ENCODE measurements at regions not wholly inside any gene's neighbourhood (a gene's known extent, or its start where the extent isn't known, plus 50 kb on each side); places are given as distances from the start of the nearest gene placed in this dataset.

DNA sequence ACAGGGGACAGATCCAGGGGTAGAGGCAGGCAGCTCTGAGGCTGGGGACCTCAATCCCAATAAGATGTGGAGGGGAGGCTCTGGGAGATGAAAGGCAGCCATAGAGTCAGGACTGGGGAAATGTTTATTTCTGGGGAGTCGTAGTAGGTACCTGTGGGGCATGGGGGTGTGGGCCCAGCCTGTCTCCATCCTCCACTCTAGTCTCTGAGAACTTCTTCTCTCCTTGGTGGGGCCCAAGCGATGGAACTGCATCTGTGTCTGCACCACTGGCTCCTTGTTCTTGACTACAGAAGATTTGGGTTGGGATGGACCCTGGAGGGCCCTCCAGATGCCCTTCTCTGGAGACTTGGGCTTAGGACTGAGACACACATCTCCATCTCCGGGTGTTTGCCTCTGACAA lies 953.9 kb upstream of the ZNF722 start:
- no peak overlapping the region for H3K27ac ChIP-seq (ENCODE audit: extremely low read depth, low read depth, low read length)
- WGBS (ENCODE audit: insufficient coverage, low coverage, missing lambda C conversion rate), result 3% methylated on average over 3 of the region's 3 CpGs
- H2AFZ ChIP-seq (ENCODE audit: low read depth, low read length), result no peak overlapping the region
- ChIA-PET CTCF (ENCODE audit: low intra/inter-chr PET ratio) (no interaction called here), POLR2A (no interaction called here)
- no peaks in the 10 kb centered on the region; the same call in 1 of the 2 replicates for H3K9me3 ChIP-seq (replicated peaks; ENCODE audit: control insufficient read depth, insufficient read depth, low read depth, low read length)
- H3K9me1 ChIP-seq (ENCODE audit: control insufficient read depth, insufficient read depth, low read length), result no peaks in the 10 kb centered on the region
- FAIRE-seq (no peak), DNase-seq (ENCODE audit: extremely low read depth in 1 of 4, low spot score in 3 of 4) (no peak), ATAC-seq (no peak)
- no peak overlapping the region for H3K4me3 ChIP-seq
- no peak overlapping the region for H3K9ac ChIP-seq (ENCODE audit: insufficient read depth in 1 of 2, low read depth in 2 of 2, low read length in 2 of 2)
- no peaks in the 10 kb centered on the region for H3K27me3 ChIP-seq (ENCODE audit: control insufficient read depth in 2 of 2, insufficient read depth in 2 of 2, low read length in 2 of 2)
- no peaks in the 10 kb centered on the region for H4K20me1 ChIP-seq (replicated peaks; ENCODE audit: control insufficient read depth, insufficient read depth, low read length)
- H3K36me3 ChIP-seq (ENCODE audit: control insufficient read depth, insufficient read depth, low read length), result no peaks in the 10 kb centered on the region
- H3K79me2 ChIP-seq (ENCODE audit: control insufficient read depth, insufficient read depth, low read length), result no peaks in the 10 kb centered on the region
- no peaks in the 10 kb centered on the region for H3K4me1 ChIP-seq (replicated peaks in 1 of 2; ENCODE audit: control insufficient read depth in 2 of 2, insufficient read depth in 2 of 2, low read length in 2 of 2)
- H3K4me2 ChIP-seq (ENCODE audit: insufficient read depth, low read length), result no peak overlapping the region
- BruUV-seq (replicated peaks), result no TSS peak
- in situ Hi-C loops (cut with MboI), result no loop called here
- intact Hi-C loops (cut with micrococcal nuclease), result no loop called here
- no peak for TF ChIP-seq ZNF239 (CRISPR knock-in tag; IDR thresholded peaks at IDR 0.05)
- no peak for TF ChIP-seq NRF1 (conservative IDR thresholded peaks at IDR 0.05 in 1 of 2, IDR thresholded peaks at IDR 0.05 in 1 of 2)
- TF ChIP-seq MAFK (IDR thresholded peaks at IDR 0.05; ENCODE audit: low read length), result no peak
- no peak for TF ChIP-seq POLR3A (IDR thresholded peaks at IDR 0.05; ENCODE audit: borderline replicate concordance, extremely low read depth, insufficient read depth, insufficient read length)
- TF ChIP-seq, protein P1, sequence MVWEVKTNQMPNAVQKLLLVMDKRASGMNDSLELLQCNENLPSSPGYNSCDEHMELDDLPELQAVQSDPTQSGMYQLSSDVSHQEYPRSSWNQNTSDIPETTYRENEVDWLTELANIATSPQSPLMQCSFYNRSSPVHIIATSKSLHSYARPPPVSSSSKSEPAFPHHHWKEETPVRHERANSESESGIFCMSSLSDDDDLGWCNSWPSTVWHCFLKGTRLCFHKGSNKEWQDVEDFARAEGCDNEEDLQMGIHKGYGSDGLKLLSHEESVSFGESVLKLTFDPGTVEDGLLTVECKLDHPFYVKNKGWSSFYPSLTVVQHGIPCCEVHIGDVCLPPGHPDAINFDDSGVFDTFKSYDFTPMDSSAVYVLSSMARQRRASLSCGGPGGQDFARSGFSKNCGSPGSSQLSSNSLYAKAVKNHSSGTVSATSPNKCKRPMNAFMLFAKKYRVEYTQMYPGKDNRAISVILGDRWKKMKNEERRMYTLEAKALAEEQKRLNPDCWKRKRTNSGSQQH (CRISPR knock-in tag; IDR thresholded peaks at IDR 0.05), result no peak
- TF ChIP-seq ILF3 (IDR thresholded peaks at IDR 0.05; ENCODE audit: borderline replicate concordance), result no peak
- no peak for TF ChIP-seq NCOA4 (IDR thresholded peaks at IDR 0.05; ENCODE audit: partially characterized antibody)
- no peak for TF ChIP-seq TAF7 (tag; IDR thresholded peaks at IDR 0.05)
- no peak for TF ChIP-seq RNF2 (IDR thresholded peaks at IDR 0.05)
- no peak for TF ChIP-seq CCNT2 (IDR thresholded peaks at IDR 0.05; ENCODE audit: borderline replicate concordance, extremely low read depth, insufficient read length, low read depth, low read length)
- no peak for TF ChIP-seq GTF2A2 (tag; IDR thresholded peaks at IDR 0.05)
- no peak for TF ChIP-seq CTCFL (IDR thresholded peaks at IDR 0.05; ENCODE audit: borderline replicate concordance, insufficient read depth, low read depth, low read length, poor library complexity, severe bottlenecking)
- TF ChIP-seq KAT7 (CRISPR knock-in tag; IDR thresholded peaks at IDR 0.05; ENCODE audit: borderline replicate concordance), result no peak
- TF ChIP-seq PCBP1 (IDR thresholded peaks at IDR 0.05; ENCODE audit: low read depth, low read length, poor library complexity, severe bottlenecking), result no peak
- TF ChIP-seq, protein P2, sequence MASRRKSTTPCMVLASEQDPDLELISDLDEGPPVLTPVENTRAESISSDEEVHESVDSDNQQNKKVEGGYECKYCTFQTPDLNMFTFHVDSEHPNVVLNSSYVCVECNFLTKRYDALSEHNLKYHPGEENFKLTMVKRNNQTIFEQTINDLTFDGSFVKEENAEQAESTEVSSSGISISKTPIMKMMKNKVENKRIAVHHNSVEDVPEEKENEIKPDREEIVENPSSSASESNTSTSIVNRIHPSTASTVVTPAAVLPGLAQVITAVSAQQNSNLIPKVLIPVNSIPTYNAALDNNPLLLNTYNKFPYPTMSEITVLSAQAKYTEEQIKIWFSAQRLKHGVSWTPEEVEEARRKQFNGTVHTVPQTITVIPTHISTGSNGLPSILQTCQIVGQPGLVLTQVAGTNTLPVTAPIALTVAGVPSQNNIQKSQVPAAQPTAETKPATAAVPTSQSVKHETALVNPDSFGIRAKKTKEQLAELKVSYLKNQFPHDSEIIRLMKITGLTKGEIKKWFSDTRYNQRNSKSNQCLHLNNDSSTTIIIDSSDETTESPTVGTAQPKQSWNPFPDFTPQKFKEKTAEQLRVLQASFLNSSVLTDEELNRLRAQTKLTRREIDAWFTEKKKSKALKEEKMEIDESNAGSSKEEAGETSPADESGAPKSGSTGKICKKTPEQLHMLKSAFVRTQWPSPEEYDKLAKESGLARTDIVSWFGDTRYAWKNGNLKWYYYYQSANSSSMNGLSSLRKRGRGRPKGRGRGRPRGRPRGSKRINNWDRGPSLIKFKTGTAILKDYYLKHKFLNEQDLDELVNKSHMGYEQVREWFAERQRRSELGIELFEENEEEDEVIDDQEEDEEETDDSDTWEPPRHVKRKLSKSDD (conservative IDR thresholded peaks at IDR 0.05; ENCODE audit: low read length), result no peak
- no peak for TF ChIP-seq RBFOX2 (IDR thresholded peaks at IDR 0.05; ENCODE audit: low read depth, low read length)
